GM12892 (cell line): ENCODE measurements at regions not wholly inside any gene's neighbourhood (a gene's known extent, or its start where the extent isn't known, plus 50 kb on each side); places are given as distances from the start of the nearest gene placed in this dataset.

Experiments
- POLR2A ChIP-seq: IDR thresholded peaks from 2 replicates; pipeline ENCODE4 v1.6.1; 2011; ENCODE audit warnings: low read depth, low read length, control low read depth
- POLR2AphosphoS5 ChIP-seq: IDR thresholded peaks from 2 replicates; pipeline ENCODE4 v1.6.1; 2011; ENCODE audit warnings: low read depth, low read length, control low read depth
- TAF1 ChIP-seq: IDR thresholded peaks from 2 replicates; pipeline ENCODE4 v1.6.1; 2011; ENCODE audit warnings: low read depth, mild to moderate bottlenecking, control low read depth, low read length, borderline replicate concordance

GRCh38 chr2:48098539-48098938, 192.2 kb upstream of the FBXO11 start:
- no peak for TF ChIP-seq POLR2A
- TF ChIP-seq POLR2AphosphoS5: no peak
- no peak for TF ChIP-seq TAF1
